HL-60 (cell line): ENCODE measurements at regions not wholly inside any gene's neighbourhood (a gene's known extent, or its start where the extent isn't known, plus 50 kb on each side); places are given as distances from the start of the nearest gene placed in this dataset.

Source experiments
- DNase-seq, 2 experiments: peaks; one replicate each; pipeline ENCODE4 v3.0.0-alpha.2; 2010 to 2020; ENCODE audit warnings: low read depth in 1 of 2, low spot score in 1 of 2
- H3K27ac ChIP-seq: fragments of 250-450 bp; sonication (Bioruptor Pico); replicated peaks from 2 replicates; pipeline ENCODE4 v1.5.1; 2020; ENCODE audit warnings: mild to moderate bottlenecking, moderate library complexity
- H3K27me3 ChIP-seq: fragments of 250-450 bp; sonication (Bioruptor Pico); 2 replicates; pipeline ENCODE4 v1.5.1; 2021; ENCODE audit warnings: mild to moderate bottlenecking, moderate library complexity; ENCODE audit not compliant: insufficient read depth, poor library complexity, severe bottlenecking
- H3K4me3 ChIP-seq: replicated peaks from 2 replicates; pipeline ENCODE4 v1.5.1; 2011; ENCODE audit warnings: mild to moderate bottlenecking, control low read depth, low read length; ENCODE audit not compliant: insufficient read depth
- GABPA ChIP-seq: IDR thresholded peaks from 2 replicates; pipeline ENCODE4 v1.6.1; 2012; ENCODE audit warnings: low read depth
- POLR2AphosphoS5 ChIP-seq: IDR thresholded peaks from 2 replicates; pipeline ENCODE4 v1.6.1; 2012; ENCODE audit warnings: low read depth
- SPI1 ChIP-seq: IDR thresholded peaks from 2 replicates; pipeline ENCODE4 v1.6.1; 2012; ENCODE audit warnings: low read depth, mild to moderate bottlenecking, borderline replicate concordance
- TF ChIP-seq, protein P1 (sequence below): IDR thresholded peaks from one replicate; pipeline ENCODE4 v1.5.1; 2011; ENCODE audit warnings: low read length, control low read depth, inconsistent platforms; ENCODE audit not compliant: insufficient read depth
- TF ChIP-seq, protein P2 (sequence below): IDR thresholded peaks from 2 replicates; pipeline ENCODE4 v1.6.1; 2012; ENCODE audit warnings: low read depth; ENCODE audit not compliant: insufficient replicate concordance

DNA sequence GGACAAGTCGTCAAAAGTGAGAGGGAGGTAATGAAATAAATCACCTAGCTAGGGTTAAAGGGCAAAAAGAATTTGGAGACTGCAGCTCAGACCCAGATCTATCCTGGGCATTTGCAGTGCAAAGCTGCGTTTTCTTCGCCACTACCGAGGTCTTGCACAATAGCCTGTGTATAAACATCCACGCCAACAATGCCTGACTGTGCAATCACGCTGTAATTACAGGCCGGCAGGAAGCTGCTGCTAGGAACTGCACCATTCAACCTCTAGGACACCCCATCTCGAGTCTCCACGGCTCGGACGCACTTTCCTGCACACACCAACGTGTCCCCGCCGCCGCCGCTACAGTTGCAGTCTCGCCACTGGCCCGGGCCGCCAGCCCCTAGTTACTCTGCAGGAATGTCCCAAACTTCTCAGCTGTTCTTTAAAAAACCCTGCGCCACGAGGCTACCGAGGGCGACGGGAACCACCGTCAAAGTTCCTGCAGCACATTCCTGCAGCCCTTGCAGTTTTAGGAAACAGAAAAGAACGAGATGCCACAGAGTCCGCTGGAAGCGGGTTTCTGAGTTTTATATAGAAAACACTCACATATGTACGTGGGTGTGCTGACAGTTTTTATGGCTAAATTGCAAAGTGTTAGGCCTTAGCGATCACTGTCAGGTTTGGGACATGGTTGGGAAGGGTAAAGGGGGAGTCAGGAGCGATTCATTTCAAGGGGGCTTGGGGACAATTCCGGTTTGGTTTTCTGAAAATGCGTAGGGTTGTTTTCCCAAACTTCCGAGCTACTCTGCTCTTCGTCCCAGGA lies 65.6 kb upstream of the PTGR2 start:
- Histone ChIP-seq H3K27ac (peak overlapping the region; percentile 74), H3K27me3 (no peaks in the 10 kb centered on the region), H3K4me3 (peak overlapping the region; percentile 55)
- TF ChIP-seq, protein P1, sequence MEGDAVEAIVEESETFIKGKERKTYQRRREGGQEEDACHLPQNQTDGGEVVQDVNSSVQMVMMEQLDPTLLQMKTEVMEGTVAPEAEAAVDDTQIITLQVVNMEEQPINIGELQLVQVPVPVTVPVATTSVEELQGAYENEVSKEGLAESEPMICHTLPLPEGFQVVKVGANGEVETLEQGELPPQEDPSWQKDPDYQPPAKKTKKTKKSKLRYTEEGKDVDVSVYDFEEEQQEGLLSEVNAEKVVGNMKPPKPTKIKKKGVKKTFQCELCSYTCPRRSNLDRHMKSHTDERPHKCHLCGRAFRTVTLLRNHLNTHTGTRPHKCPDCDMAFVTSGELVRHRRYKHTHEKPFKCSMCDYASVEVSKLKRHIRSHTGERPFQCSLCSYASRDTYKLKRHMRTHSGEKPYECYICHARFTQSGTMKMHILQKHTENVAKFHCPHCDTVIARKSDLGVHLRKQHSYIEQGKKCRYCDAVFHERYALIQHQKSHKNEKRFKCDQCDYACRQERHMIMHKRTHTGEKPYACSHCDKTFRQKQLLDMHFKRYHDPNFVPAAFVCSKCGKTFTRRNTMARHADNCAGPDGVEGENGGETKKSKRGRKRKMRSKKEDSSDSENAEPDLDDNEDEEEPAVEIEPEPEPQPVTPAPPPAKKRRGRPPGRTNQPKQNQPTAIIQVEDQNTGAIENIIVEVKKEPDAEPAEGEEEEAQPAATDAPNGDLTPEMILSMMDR = peak; percentile 0
- TF ChIP-seq, protein P2, sequence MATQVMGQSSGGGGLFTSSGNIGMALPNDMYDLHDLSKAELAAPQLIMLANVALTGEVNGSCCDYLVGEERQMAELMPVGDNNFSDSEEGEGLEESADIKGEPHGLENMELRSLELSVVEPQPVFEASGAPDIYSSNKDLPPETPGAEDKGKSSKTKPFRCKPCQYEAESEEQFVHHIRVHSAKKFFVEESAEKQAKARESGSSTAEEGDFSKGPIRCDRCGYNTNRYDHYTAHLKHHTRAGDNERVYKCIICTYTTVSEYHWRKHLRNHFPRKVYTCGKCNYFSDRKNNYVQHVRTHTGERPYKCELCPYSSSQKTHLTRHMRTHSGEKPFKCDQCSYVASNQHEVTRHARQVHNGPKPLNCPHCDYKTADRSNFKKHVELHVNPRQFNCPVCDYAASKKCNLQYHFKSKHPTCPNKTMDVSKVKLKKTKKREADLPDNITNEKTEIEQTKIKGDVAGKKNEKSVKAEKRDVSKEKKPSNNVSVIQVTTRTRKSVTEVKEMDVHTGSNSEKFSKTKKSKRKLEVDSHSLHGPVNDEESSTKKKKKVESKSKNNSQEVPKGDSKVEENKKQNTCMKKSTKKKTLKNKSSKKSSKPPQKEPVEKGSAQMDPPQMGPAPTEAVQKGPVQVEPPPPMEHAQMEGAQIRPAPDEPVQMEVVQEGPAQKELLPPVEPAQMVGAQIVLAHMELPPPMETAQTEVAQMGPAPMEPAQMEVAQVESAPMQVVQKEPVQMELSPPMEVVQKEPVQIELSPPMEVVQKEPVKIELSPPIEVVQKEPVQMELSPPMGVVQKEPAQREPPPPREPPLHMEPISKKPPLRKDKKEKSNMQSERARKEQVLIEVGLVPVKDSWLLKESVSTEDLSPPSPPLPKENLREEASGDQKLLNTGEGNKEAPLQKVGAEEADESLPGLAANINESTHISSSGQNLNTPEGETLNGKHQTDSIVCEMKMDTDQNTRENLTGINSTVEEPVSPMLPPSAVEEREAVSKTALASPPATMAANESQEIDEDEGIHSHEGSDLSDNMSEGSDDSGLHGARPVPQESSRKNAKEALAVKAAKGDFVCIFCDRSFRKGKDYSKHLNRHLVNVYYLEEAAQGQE = no peak
- peak; percentile 81 to 83 for DNase-seq

DNA sequence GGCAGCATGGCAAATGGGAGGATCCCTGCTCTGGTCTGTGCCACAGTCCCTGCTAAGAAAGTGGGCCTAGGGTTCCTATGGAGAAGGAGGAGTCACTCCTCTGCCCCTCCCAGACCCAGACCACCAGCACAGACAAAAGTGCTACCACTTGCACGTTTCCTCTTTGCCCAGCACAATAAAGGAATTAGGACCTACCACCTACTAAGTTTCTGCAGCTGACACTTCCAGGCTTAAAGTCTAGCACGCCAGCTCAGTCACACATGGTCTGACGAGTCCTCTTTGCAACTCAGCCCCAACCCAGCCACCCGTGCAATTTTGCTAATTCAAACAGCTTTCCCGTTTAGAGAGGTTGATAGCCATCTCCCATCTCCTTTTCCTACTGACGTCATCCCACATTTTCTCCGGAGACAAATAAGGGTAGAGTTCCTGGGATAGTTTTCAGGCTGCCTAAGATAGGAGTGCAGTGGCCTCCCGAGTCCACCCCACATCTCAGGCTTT lies 66.2 kb upstream of the PTGR2 start:
- no peak for TF ChIP-seq SPI1
- TF ChIP-seq GABPA = no peak
- TF ChIP-seq, protein P2 = no peak
- TF ChIP-seq, protein P1 = no peak
- no peak for TF ChIP-seq POLR2AphosphoS5
- H3K27ac ChIP-seq = peak overlapping the region; percentile 74
- H3K4me3 ChIP-seq = peak overlapping the region; percentile 55
- H3K27me3 ChIP-seq = no peaks in the 10 kb centered on the region
- DNase-seq = no peak

DNA sequence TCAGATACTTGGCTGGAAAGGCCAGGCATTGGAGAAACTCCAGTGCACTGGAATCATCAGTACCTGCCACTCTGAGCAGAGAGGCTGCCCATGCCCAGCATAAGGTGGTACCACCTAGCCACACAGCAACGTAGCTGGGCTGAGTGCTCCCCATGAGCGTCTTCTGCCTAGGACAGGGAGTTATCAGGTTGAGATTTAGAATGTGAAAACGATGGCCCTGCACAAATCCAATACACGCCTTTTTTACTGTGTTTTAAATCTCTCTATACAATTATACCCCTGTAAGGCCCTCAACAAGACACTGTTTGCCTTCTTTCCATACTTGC lies 66.7 kb upstream of the PTGR2 start:
- no peaks in the 10 kb centered on the region for H3K27me3 ChIP-seq
- peak overlapping the region; percentile 74 for H3K27ac ChIP-seq
- no peak overlapping the region; the same call in 1 of the 2 replicates for H3K4me3 ChIP-seq
- TF ChIP-seq, protein P1 = no peak
- TF ChIP-seq, protein P2 = no peak
- TF ChIP-seq POLR2AphosphoS5 = no peak
- no peak for TF ChIP-seq GABPA
- TF ChIP-seq SPI1 = no peak
- DNase-seq = no peak
